ENCODE measurements at regions not wholly inside any gene's neighbourhood (a gene's known extent, or its start where the extent isn't known, plus 50 kb on each side); places are given as distances from the start of the nearest gene placed in this dataset.
"Not testable (repeated sequence)": the region's sequence is repeated elsewhere in the genome, so short reads cannot be mapped to it uniquely, and the experiment has no call there.

- DNase-seq (ENCODE audit: low read depth) = no peak
Measured at GRCh38 chr7:119708891-119709290, 564.1 kb upstream of the KCND2 start.

DNA sequence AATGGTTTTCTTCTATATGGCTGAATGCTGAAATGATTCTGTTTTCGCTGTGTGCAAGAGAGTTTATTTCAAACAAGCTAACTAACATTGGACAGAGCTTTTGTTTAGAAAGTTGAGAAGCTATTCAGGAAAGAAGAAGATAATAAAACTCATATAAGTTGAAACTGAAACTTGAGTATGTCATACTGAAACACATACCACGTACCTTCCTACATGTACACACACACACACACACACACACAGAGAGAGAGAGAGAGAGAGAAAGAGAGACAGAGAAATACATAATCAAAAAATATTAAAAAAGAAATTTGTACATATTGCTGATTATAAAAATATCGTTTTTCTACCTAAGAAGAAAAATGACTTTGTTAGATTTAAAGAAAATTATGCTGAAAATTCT is 561.9 kb upstream of the KCND2 start:
- no peak for DNase-seq (ENCODE audit: low read depth)

GRCh38 chr7:119712886-119713462 is 560.0 kb upstream of the KCND2 start:
- no peak for DNase-seq (ENCODE audit: low read depth)

GRCh38 chr7:119713606-119714005 is 559.4 kb upstream of the KCND2 start:
- no peak for DNase-seq (ENCODE audit: low read depth)

- DNase-seq (ENCODE audit: low read depth) = peak; percentile 82
Measured at GRCh38 chr7:119720541-119720940, 552.4 kb upstream of the KCND2 start.

DNA sequence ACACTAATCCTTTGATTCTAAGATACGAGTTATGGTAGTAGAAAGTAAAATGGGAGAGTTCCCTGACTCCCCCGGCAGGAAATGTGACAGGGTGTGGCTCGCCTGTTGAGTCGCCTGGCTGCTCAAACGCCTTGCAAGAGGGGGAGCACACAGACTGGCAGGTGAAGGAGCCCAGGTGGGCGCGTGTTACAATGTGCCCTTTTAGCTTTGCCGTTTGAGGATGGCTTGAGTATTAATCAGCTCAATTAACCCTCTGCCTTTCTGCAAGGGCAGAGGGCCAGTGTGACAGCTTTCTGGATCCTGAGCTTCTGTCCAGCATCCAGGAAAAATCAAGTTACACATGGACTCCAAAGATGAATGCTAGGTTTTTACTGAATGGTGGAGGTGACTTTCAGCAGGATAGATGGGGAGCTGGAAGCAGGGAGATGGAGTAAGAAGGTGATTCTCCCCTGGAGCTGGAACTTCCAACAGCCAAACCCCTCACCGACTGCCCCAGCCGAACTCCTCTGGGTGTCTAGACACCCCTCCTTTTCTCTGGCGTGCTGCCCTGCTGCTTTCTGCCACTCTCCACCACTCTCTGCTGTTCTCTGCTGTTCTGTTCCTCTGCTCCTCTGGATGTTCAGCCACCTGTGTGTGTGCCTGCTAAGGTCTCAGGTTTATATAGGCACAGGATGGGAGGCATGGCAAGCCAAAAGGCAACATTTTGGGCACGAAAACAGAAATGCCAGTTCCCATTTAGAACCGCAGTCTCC is 548.8 kb upstream of the KCND2 start:
- DNase-seq (ENCODE audit: low read depth) = no peak

DNA sequence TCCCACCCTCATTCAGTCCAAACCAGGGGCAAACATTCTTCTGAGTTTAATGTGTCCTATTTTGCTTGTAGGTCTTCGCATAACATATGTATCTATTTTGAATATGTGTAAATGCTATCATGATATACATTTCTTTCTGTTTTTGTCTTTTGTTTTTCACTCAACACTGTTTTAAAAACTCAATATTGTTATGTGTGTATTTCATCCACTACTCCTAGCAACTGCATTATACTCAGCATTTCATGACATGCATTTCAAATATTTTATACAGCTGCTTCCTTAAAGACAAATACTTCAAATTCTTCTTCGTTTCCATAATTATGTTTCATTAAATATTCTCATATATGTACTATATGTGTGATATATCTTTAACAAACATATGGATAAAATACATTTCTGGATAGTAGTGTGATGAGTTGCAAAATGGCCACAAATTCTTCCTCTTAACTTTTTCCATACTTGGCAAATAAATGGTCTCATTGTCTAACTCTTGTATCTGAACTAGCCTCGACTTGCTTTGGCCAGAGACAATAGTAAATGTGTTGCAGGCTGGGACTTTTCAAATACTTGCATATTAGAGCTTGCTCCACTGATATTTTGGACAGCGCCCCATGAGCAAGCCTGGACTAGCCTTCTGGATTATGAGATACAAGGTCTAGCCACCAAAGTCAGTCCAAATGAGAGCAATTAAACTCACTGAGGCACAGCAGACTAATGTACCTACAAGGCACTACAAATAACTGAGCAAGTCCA is 539.7 kb upstream of the KCND2 start:
- no peak for DNase-seq (ENCODE audit: low read depth)

DNA sequence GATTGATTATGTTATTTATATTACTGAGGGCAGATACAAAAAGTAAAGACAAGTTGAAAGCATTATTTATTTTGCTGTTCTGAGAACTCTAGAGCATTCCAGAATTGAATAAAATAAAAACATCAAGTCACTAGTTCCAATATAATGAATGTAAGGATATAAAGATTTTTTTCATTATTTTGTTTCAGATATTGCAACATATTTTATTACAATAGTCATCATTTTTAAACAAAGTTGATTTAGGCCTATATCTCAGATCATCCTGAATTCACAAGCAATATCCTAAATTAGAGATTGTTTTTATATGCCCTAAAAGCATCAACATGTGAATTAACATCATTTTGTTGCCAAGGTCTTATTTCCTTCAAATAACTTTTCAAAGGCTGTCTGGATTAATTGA is 535.6 kb upstream of the KCND2 start:
- DNase-seq (ENCODE audit: low read depth) = no peak

GRCh38 chr7:119745280-119745679 is 527.7 kb upstream of the KCND2 start:
- DNase-seq (ENCODE audit: low read depth) = not testable (repeated sequence)

- DNase-seq (ENCODE audit: low read depth) = no peak
Measured at GRCh38 chr7:119748251-119748860, 524.6 kb upstream of the KCND2 start.

DNA sequence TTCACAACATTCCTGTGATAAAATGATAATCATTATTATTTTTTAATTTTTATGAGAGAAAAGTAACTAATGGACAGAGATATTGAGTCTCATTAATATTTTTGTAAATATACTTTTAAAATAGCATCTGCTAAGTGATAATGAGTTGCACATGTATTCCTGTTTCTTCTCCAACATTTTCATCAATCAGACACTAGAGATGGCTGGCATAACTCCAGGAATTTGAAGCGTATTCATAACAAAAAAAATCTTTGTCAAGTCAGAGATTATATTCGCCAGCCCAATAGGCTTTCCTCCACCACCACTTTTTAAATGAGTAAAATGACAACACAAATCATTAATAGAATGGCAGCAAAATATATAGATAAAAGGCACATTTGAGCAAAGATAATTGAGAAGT is 524.0 kb upstream of the KCND2 start:
- DNase-seq (ENCODE audit: low read depth) = no peak

GRCh38 chr7:119756687-119757086 is 516.3 kb upstream of the KCND2 start:
- DNase-seq (ENCODE audit: low read depth) = no peak

GRCh38 chr7:119758254-119758653 is 514.7 kb upstream of the KCND2 start:
- no peak for DNase-seq (ENCODE audit: low read depth)

DNA sequence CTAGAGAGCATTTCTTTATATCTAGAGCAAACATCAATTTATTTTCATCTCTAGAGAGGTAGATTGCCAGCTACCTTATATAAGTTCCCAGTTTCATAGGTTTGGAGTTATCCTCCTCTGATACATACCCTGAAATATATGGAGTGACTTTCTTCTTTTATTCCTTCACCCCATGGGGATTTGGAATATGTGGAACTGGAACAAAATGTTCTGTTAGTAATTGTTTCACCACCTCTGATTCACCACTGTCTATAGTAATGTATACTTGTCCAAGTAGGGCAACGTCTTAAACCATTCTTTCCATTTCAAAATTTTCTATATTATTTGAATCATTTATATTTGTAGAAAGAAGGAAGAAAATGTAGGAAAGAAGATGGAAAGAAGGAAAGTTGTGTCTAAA is 511.2 kb upstream of the KCND2 start:
- DNase-seq (ENCODE audit: low read depth) = peak; percentile 21

GRCh38 chr7:119782286-119782685 is 490.7 kb upstream of the KCND2 start:
- no peak for DNase-seq (ENCODE audit: low read depth)

- DNase-seq (ENCODE audit: low read depth) = peak; percentile 5
Measured at GRCh38 chr7:119783799-119784198, 489.2 kb upstream of the KCND2 start.

DNA sequence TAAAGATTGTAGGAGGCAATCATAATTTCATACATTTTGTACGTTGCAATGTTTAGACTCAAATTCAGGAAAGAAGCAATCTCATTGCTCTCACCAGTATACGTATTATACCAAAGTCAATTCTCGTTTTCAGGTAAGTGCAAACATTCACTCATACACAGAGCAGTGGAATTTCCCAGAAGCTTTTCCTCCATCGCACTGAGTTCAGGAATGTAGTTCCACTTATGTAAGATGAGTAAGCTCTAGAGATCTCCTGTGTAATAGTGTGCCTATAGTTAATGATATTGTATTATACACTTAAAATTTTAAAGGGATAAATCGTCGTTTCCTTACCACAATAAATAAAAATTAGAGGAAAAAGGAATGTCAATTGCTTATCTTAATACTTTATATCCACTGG is 470.8 kb upstream of the KCND2 start:
- no peak for DNase-seq (ENCODE audit: low read depth)

DNA sequence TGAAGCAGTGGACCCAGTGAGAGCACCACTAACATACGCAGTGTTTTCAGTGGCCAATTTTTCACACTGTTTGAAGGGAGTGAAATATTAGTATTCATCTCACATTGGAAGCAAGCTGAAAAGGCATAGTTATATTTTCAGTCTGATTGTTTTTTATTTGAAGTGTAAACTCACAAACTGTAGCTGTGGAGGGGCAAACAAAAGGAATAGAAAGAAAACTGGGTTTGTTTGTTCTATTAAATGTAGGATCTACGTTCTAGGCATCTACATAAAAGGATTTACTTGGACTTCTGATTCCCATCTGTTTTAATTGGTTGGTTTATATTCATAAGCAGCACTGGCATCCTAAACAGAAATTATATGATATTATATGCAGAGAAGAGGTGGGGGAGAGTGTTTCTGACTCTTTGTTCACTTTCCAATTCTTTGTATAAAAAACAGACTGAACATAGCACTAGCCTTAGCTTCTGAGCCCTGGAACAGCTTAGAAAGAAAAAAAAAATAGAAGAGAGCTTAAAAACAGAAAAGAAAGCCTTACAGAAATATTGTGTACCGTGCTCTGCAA is 447.8 kb upstream of the KCND2 start:
- DNase-seq (ENCODE audit: low read depth) = no peak

GRCh38 chr7:119826547-119826946 is 446.4 kb upstream of the KCND2 start:
- no peak for DNase-seq (ENCODE audit: low read depth)

GRCh38 chr7:119838444-119838843 is 434.5 kb upstream of the KCND2 start:
- no peak for DNase-seq (ENCODE audit: low read depth)

- no peak for DNase-seq (ENCODE audit: low read depth)
Measured at GRCh38 chr7:119842337-119842736, 430.6 kb upstream of the KCND2 start.

DNA sequence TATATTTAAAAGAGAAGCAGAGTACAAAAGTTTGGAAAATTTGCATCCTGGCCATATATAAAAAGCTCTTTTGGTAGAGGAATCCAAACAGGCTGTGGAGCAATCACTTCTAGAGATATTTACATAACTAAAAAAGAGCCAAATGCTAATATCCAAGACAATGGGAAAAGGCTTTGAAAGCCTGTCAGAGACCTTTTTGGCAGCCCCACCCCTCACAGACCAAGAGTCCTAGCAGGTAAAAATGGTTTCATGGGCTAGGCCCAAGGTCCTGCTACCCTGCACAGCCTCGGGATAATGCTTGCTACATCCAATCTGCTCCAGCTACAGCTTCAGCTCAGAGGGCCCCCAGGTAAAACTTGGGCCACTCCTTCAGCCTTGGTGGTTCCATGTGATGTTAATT is 430.2 kb upstream of the KCND2 start:
- DNase-seq (ENCODE audit: low read depth) = no peak

- no peak for DNase-seq (ENCODE audit: low read depth)
Measured at GRCh38 chr7:119861385-119861784, 411.6 kb upstream of the KCND2 start.

Measured in fibroblast of the conjunctiva (primary cell).